Activated CD4-positive, CD25-positive, alpha-beta regulatory T cell treated with anti-CD3 and anti-CD28 coated beads, Interleukin-2, amount 50 U/mL, for 24 hours (primary cell): ENCODE measurements at regions not wholly inside any gene's neighbourhood (a gene's known extent, or its start where the extent isn't known, plus 50 kb on each side); places are given as distances from the start of the nearest gene placed in this dataset.

Experiments used
- ATAC-seq, 2 donors: fragments of 150-1000 bp; cut with Tn5 transposase; one replicate each; pipeline ENCODE4 v1.10.0; 2021; ENCODE audit warnings: mild to moderate bottlenecking in 1 of 2, moderate library complexity in 1 of 2

GRCh38 chr7:41830271-41830670 lies 127.4 kb upstream of the INHBA start:
- ATAC-seq, result no peak

- no peak for ATAC-seq
Observed at GRCh38 chr7:41828911-41829310, 126.0 kb upstream of the INHBA start.

- ATAC-seq, result no peak
Observed at GRCh38 chr7:41826641-41827040, 123.8 kb upstream of the INHBA start.

GRCh38 chr7:41825927-41826480 lies 123.1 kb upstream of the INHBA start:
- no peak for ATAC-seq

GRCh38 chr7:41824284-41824683 lies 121.4 kb upstream of the INHBA start:
- peak in 1 of 2 donors; percentile 59 for ATAC-seq

GRCh38 chr7:41822259-41822817 lies 119.4 kb upstream of the INHBA start:
- ATAC-seq, result no peak

- no peak for ATAC-seq
Observed at GRCh38 chr7:41821521-41822213, 118.8 kb upstream of the INHBA start.

GRCh38 chr7:41820111-41820671 lies 117.3 kb upstream of the INHBA start:
- ATAC-seq, result no peak

- ATAC-seq, result no peak
Observed at GRCh38 chr7:41819645-41820044, 116.8 kb upstream of the INHBA start.

GRCh38 chr7:41818765-41819398 lies 116.0 kb upstream of the INHBA start:
- no peak for ATAC-seq

- peak; percentile 62 to 63 for ATAC-seq
Observed at GRCh38 chr7:41817386-41817785, 114.5 kb upstream of the INHBA start.

- ATAC-seq, result no peak
Observed at GRCh38 chr7:41816111-41816510, 113.2 kb upstream of the INHBA start.

- ATAC-seq, result no peak
Observed at GRCh38 chr7:41814888-41815287, 112.0 kb upstream of the INHBA start.

GRCh38 chr7:41813286-41813685 lies 110.4 kb upstream of the INHBA start:
- ATAC-seq, result no peak

GRCh38 chr7:41811941-41812340 lies 109.1 kb upstream of the INHBA start:
- ATAC-seq, result no peak

GRCh38 chr7:41809940-41810576 lies 107.2 kb upstream of the INHBA start:
- no peak for ATAC-seq

GRCh38 chr7:41809529-41809939 lies 106.6 kb upstream of the INHBA start:
- ATAC-seq, result no peak

GRCh38 chr7:41809116-41809515 lies 106.2 kb upstream of the INHBA start:
- ATAC-seq, result no peak

GRCh38 chr7:41808541-41808940 lies 105.7 kb upstream of the INHBA start:
- no peak for ATAC-seq

GRCh38 chr7:41803569-41803968 lies 100.7 kb upstream of the INHBA start:
- ATAC-seq, result no peak

- ATAC-seq, result no peak
Observed at GRCh38 chr7:41796331-41796730, 93.4 kb upstream of the INHBA start.

GRCh38 chr7:41795276-41795833 lies 92.5 kb upstream of the INHBA start:
- ATAC-seq, result no peak

- no peak for ATAC-seq
Observed at GRCh38 chr7:41793556-41793955, 90.7 kb upstream of the INHBA start.
